Natural killer cell treated with Interleukin-12 subunit alpha and Interleukin-12 subunit beta and Interleukin-15 and Interleukin-18, amount 100 ng/mL, for 72 hours (primary cell): ENCODE measurements at regions not wholly inside any gene's neighbourhood (a gene's known extent, or its start where the extent isn't known, plus 50 kb on each side); places are given as distances from the start of the nearest gene placed in this dataset.

Experiments
- ATAC-seq, 2 donors: fragments of 150-1000 bp; cut with Tn5 transposase in 1 of 2; sonication (Bioruptor Pico), chemical (Tn5 transposase) in 1 of 2; 2 replicates each; pipeline ENCODE4 v1.10.0; 2021
- DNase-seq: peaks from one replicate; pipeline ENCODE4 v3.0.0; 2022; ENCODE audit warnings: low spot score
- H3K27ac Mint-ChIP-seq, 2 donors: 1 replicate in 1 of 2; 2 replicates in 1 of 2; pipeline ENCODE4 v1.8.0; 2022; ENCODE audit warnings: mixed read lengths in 2 of 2, mild to moderate bottlenecking in 1 of 2, moderate library complexity in 1 of 2
- H3K27me3 Mint-ChIP-seq, 2 donors: 1 replicate in 1 of 2; 2 replicates in 1 of 2; pipeline ENCODE4 v1.8.0; 2022; ENCODE audit warnings: mixed read lengths in 2 of 2
- H3K36me3 Mint-ChIP-seq: one replicate; pipeline ENCODE4 v1.8.0; 2022; ENCODE audit warnings: mixed read lengths
- H3K4me1 Mint-ChIP-seq, 2 donors: 1 replicate in 1 of 2; 2 replicates in 1 of 2; pipeline ENCODE4 v1.8.0; 2022; ENCODE audit warnings: low read depth in 2 of 2, mixed read lengths in 2 of 2, mild to moderate bottlenecking in 1 of 2
- H3K4me3 Mint-ChIP-seq: one replicate; pipeline ENCODE4 v1.8.0; 2022; ENCODE audit warnings: mixed read lengths
- H3K9me3 Mint-ChIP-seq: 2 replicates; pipeline ENCODE4 v1.8.0; 2022; ENCODE audit warnings: mixed read lengths

DNA sequence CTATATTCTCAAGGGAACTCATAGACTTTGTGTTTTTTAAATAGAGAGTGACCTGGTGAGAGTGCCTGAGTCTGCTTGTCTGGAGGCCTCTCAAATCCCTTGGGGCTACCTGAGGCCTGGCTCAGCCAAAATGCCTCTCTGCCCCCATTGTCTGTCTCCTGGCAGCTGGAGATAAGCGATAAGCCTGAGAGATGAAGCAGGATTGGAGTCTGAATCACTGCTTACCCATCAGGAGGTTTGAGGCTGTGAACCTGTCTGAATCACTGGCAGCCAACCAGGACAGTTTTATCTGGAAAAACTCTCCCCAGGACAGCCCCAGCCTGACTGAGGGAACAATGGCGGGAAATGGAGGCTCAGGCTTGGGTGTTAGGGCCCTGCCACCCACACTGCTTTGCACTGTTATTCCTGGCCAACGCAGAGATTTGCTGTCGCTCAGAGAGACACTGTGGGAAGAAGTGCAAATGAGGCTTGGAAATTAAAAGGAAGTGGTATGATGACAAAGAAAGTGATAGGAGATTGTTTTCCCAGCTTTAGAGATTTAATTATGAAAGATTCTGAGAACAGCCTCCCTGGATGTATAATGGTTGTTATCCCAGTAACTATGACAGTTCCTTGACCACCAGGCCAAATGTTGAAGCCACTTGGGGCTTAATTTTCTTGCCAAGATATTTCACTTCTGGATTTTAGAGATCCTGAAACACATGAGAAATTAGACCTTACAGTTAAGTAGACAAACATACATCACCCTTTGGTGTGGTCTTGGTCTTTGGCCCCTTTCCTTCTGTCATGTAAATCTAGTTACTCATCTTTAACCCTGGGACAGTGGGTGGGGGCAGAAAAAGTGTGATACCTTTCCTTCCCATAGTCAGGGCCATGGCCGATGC, 102.1 kb downstream of the RASSF10 start:
- ATAC-seq (no peak), DNase-seq (no peak)
- H3K27me3 Mint-ChIP-seq = peaks cover 21 to 29% of the 10 kb centered on the region in 2 donors
- no peaks in the 10 kb centered on the region for H3K4me1 Mint-ChIP-seq
- H3K36me3 Mint-ChIP-seq = no peaks in the 10 kb centered on the region
- no peak overlapping the region for H3K4me3 Mint-ChIP-seq
- H3K9me3 Mint-ChIP-seq = peaks cover 3% of the 10 kb centered on the region
- no peak overlapping the region for H3K27ac Mint-ChIP-seq

DNA sequence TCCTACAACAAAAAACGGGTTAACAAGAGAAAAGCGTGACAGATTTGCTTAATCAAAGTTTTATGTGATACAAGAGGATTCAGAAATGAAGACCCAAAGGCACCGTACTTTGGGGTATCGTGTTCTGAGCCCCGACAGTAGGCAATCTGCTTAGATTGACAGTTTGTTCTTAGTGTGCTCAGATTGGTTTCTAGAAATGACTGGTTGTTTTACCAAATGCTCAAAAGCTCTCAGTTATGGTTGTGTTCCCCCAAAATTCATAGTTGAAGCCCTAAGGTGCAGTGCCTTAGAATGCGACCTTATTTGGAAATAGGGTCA, 102.7 kb downstream of the RASSF10 start:
- Mint-ChIP-seq H3K27ac (no peak overlapping the region), H3K36me3 (no peaks in the 10 kb centered on the region), H3K27me3 (peaks cover 26 to 35% of the 10 kb centered on the region in 2 donors), H3K4me1 (no peaks in the 10 kb centered on the region), H3K9me3 (peaks cover 3% of the 10 kb centered on the region), H3K4me3 (no peak overlapping the region)
- ATAC-seq = peak in 1 of 2 donors; percentile 12
- no peak for DNase-seq

DNA sequence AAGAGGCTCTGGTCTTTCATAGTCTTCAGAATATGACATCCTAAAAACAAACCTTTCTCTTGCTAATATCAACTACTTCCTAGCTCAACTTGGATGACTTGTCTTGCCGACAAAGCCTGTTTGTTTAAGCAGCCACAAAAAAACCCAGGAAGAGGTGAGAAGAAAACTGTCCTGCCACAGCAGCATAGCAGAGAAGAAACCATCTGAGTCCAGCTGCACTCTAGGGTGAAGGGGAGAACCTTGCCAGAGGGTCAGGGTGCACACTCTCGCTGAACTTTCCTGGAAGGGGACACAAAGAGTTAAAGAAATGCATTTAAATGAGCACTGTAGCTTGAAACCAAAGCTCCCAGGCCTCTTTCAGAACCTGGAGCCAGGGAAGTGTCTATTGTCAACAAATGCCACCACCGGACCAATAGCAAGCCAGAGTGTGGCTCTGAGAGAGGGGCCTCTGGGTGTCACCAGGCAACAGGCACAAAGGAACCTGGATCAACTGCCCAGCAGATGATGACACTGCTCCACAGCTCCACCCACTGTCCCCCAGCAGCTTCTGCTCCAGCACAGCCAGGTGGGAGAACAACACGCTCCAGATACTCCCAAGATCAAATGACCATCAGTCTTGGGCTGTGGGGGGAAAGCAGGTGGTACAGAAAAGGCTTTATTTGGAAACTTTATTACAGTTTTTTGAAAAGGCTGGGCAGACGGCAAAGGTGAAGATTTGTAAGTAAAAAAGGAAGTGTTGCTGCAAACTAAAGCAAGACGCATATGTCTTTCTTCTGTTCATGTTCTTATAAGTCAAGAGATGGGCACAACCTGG, 105.7 kb downstream of the RASSF10 start:
- DNase-seq (no peak), ATAC-seq (no peak)
- no peaks in the 10 kb centered on the region for H3K4me1 Mint-ChIP-seq
- no peak overlapping the region for H3K4me3 Mint-ChIP-seq
- no peaks in the 10 kb centered on the region for H3K9me3 Mint-ChIP-seq
- peaks cover 21 to 27% of the 10 kb centered on the region in 2 donors for H3K27me3 Mint-ChIP-seq
- no peak overlapping the region for H3K27ac Mint-ChIP-seq
- no peaks in the 10 kb centered on the region for H3K36me3 Mint-ChIP-seq

DNA sequence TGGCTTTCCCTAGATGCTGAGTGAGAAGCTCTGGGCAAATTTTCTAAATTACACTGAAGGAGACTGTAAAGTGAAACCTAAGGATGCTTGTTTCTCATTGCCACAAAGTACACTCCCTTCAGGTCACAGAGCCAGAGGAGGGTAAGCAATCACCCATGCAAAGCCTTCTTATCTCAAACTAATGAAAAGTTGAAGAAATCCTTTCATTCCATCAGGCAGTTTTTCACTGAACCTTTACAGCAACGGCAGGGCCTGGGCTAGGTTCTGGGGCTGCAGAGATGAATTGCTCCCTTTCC, 106.2 kb downstream of the RASSF10 start:
- no peaks in the 10 kb centered on the region for H3K4me1 Mint-ChIP-seq
- DNase-seq (no peak), ATAC-seq (no peak)
- no peak overlapping the region for H3K4me3 Mint-ChIP-seq
- no peaks in the 10 kb centered on the region for H3K9me3 Mint-ChIP-seq
- H3K27me3 Mint-ChIP-seq = peaks cover 24 to 27% of the 10 kb centered on the region in 2 donors
- H3K27ac Mint-ChIP-seq = no peak overlapping the region
- H3K36me3 Mint-ChIP-seq = no peaks in the 10 kb centered on the region

DNA sequence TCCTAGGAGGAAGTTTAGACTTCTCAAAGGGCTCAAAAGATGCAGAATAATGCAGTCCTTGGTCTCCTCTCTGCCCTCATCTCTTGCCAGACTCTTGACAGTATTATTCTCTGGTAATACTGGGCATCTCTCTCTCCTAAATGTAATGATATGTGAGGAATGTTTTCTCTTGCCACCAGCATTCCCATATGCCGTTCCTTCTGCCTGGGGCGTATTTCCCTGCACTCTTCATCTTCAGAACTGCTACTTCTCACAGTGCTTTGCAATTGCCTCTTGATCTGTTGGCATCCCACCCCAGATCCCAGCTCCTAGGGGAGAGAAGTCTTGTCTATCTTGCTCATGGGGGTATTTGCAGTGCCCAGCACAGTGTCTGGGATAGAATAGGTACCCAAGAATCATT, 107.4 kb downstream of the RASSF10 start:
- Mint-ChIP-seq H3K36me3 (no peaks in the 10 kb centered on the region), H3K27ac (no peak overlapping the region), H3K4me1 (no peaks in the 10 kb centered on the region), H3K4me3 (no peak overlapping the region), H3K27me3 (peaks cover 27 to 32% of the 10 kb centered on the region in 2 donors), H3K9me3 (no peaks in the 10 kb centered on the region)
- no peak for ATAC-seq
- no peak for DNase-seq

DNA sequence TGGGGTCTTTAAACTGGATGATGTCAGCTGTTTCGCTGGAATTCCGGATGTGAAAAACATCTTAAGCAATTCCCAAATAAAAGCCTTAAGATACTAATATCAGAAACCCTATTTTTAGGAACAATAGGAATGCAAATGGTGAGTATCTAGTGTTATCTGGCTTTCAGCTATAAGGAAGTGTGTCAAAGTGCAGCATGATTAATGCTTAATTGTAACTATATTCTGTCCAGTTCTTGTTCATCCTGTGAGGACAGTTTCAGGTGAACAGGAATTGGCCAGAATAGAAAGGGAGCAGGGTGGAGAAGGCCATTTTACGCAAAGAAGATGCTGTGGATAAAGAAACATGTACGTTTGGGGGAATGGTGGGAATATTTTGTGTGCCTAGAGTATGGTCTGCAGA, 108.2 kb downstream of the RASSF10 start:
- Mint-ChIP-seq H3K9me3 (no peaks in the 10 kb centered on the region), H3K27ac (no peak overlapping the region), H3K4me3 (no peak overlapping the region), H3K36me3 (no peaks in the 10 kb centered on the region), H3K4me1 (no peaks in the 10 kb centered on the region), H3K27me3 (peaks cover 31 to 34% of the 10 kb centered on the region in 2 donors)
- ATAC-seq (no peak), DNase-seq (no peak)

DNA sequence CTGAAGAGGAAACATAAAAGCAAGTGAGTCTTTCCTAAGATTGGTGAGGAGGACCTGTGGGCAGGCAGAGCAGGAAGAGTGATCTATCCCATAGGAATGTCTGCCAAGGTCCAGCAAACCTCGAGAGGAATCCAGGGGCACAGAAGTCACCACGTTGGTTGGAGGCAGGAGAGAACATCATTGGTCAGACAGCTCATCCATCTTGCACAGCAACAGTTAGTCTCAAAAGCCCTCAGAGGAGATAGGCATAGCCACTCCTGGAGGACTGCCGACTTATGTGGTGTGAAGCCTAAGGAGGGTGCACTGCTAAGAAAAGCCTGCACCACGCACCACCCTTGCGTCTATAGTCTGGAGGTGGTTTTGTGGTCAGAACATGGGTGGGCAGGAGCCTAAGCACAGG, 109.1 kb downstream of the RASSF10 start:
- Mint-ChIP-seq H3K4me1 (no peaks in the 10 kb centered on the region), H3K9me3 (no peaks in the 10 kb centered on the region), H3K4me3 (no peak overlapping the region), H3K36me3 (no peaks in the 10 kb centered on the region), H3K27me3 (peaks cover 39 to 40% of the 10 kb centered on the region in 2 donors), H3K27ac (no peak overlapping the region)
- no peak for DNase-seq
- no peak for ATAC-seq

DNA sequence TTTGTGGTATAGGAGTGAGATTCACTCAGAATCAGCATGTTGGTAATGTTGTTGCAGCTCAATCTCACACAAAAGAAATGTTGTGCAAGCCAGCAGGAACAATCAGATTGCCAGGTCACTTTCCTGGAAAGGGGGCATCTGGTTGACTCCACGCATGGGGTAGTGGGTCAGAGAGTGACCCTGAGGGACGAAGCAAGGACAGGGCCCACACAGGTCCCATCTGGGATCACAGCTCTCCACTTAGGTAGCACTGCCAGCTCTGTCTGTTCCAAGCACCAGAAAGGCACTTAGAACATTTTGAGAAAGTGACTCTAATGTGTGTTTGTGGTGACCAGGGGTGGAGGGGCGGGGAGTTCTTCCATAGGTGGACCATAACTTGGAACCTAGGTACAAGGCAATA, 109.5 kb downstream of the RASSF10 start:
- peaks cover 42 to 44% of the 10 kb centered on the region in 2 donors for H3K27me3 Mint-ChIP-seq

DNA sequence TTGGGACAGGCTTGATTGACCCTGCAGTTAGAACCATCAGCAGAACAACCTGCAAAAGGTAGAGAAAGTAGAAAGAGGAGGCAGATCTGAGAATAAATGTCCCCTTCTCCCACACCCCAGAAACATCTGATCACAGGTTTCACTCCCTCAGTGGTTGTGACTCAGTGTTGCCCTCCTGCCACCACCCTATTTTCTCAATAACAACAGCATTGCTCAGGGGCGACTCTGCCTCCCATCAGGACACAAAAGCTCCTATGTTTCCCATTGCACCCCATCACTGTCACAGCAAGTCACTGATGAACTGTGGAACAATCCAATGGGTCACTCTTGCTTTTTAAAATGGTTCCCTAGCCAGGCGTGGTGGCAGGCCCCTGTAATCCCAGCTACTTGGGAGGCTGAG, 110.2 kb downstream of the RASSF10 start:
- H3K4me1 Mint-ChIP-seq = no peaks in the 10 kb centered on the region
- DNase-seq (no peak), ATAC-seq (no peak)
- no peaks in the 10 kb centered on the region for H3K9me3 Mint-ChIP-seq
- H3K27ac Mint-ChIP-seq = no peak overlapping the region
- H3K36me3 Mint-ChIP-seq = no peaks in the 10 kb centered on the region
- peaks cover 46 to 51% of the 10 kb centered on the region in 2 donors for H3K27me3 Mint-ChIP-seq
- H3K4me3 Mint-ChIP-seq = no peak overlapping the region

More for the DNA sequence above, 109.5 kb downstream of the RASSF10 start:
- no peaks in the 10 kb centered on the region for H3K36me3 Mint-ChIP-seq
- H3K4me3 Mint-ChIP-seq = no peak overlapping the region
- no peaks in the 10 kb centered on the region for H3K9me3 Mint-ChIP-seq
- H3K27ac Mint-ChIP-seq = no peak overlapping the region
- H3K4me1 Mint-ChIP-seq = no peaks in the 10 kb centered on the region
- ATAC-seq (no peak), DNase-seq (no peak)

DNA sequence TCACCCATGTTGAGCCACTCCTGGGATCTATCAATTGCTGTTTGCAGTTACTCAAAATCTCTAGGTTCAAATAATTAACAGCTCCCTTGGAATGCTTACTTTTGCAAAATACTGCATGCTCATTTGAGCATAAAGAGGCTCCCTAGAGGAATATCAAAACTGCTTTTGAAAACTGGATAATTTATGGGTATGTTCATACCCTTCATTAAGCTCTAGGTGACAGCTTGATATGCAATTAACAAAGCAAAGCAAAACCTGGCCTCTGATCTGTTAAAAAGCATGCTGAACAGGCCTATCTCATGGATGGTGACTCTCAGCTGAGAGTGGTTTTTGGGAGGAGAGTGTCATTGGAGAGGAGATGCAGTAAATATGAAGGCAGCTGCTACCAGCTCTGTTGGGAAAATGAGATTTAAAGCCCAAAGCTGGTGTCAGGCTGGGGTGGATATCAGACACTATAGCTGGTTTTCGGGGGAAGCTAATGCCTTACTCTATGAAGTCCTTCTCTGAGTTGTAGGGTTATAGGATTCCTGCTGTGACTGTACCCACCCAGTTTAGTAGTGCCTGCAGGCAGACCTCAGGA, 110.9 kb downstream of the RASSF10 start:
- peaks cover 49 to 57% of the 10 kb centered on the region in 2 donors for H3K27me3 Mint-ChIP-seq

DNA sequence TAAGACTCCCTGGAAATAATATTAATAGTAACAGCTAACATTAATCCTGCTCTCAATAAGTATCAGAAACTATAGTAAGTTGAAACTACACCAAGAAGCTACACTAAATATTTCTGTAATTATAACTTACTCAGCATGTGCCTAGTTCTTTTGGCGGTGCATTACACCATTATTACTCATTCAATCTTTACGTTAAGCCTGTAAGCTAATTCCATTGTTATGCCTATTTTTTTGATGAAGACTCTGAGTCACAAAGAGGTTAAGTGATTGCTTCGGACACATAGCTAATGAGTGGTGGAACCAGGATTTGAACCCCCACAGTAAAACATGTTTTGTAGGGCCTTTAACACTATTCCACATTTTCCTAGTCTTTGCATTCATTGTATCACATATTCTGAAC, 111.6 kb downstream of the RASSF10 start:
- Mint-ChIP-seq H3K27ac (no peak overlapping the region), H3K36me3 (no peaks in the 10 kb centered on the region), H3K4me1 (no peaks in the 10 kb centered on the region), H3K9me3 (no peaks in the 10 kb centered on the region), H3K4me3 (no peak overlapping the region), H3K27me3 (peaks cover 50 to 60% of the 10 kb centered on the region in 2 donors)
- DNase-seq = no peak
- ATAC-seq = no peak

More for the DNA sequence above, 110.9 kb downstream of the RASSF10 start:
- H3K4me3 Mint-ChIP-seq = no peak overlapping the region
- no peaks in the 10 kb centered on the region for H3K9me3 Mint-ChIP-seq
- ATAC-seq (no peak), DNase-seq (no peak)
- no peaks in the 10 kb centered on the region for H3K36me3 Mint-ChIP-seq
- no peaks in the 10 kb centered on the region for H3K4me1 Mint-ChIP-seq
- no peak overlapping the region for H3K27ac Mint-ChIP-seq

DNA sequence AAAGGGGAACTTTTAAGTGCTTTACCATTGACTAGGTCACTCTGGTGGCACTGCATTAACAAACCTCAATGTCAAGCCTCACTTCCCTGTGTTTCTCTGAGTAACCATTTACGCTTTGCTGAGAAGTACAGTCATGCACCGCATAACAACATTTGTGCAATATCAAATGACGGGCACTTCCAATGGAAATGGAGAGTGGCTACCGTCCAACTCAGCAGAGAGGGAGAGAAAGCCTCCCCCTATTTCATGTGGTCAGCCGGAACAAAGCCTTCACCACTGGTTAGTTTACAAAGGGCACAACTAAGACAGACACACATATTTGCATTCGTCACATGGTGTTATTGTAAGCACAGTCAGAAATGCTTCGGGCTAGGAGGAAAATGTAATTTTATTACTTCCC, 117.3 kb downstream of the RASSF10 start:
- H3K36me3 Mint-ChIP-seq = no peaks in the 10 kb centered on the region

DNA sequence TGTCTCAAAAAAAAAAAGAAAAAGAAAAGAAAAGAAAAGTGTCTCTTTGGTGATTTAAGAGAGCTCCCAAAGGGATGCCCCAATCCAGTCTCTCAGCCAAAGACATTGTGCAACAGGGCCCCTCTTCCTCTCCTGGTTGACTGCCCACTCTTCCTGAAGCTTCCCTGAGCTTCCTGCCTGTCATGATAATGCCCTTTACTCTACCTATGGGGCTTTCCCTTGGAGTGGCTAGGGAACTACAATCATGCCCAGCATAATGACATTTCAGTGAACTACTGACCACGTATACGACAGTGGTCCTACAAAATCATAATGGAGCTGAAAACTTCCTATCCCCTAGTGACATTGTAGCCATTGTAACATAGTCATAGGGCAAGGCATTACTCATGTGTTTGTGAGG, 118.0 kb downstream of the RASSF10 start:
- no peaks in the 10 kb centered on the region for H3K36me3 Mint-ChIP-seq
- peaks cover 6 to 9% of the 10 kb centered on the region in 2 donors for H3K4me1 Mint-ChIP-seq
- H3K4me3 Mint-ChIP-seq = no peak overlapping the region
- ATAC-seq = no peak
- no peaks in the 10 kb centered on the region for H3K9me3 Mint-ChIP-seq
- H3K27me3 Mint-ChIP-seq = peaks cover 37 to 56% of the 10 kb centered on the region in 2 donors
- no peak for DNase-seq
- H3K27ac Mint-ChIP-seq = no peak overlapping the region

More for the DNA sequence above, 117.3 kb downstream of the RASSF10 start:
- H3K4me3 Mint-ChIP-seq = no peak overlapping the region
- DNase-seq (no peak), ATAC-seq (no peak)
- no peaks in the 10 kb centered on the region for H3K9me3 Mint-ChIP-seq
- peaks cover 3 to 4% of the 10 kb centered on the region in 2 donors for H3K4me1 Mint-ChIP-seq
- peaks cover 38 to 58% of the 10 kb centered on the region in 2 donors for H3K27me3 Mint-ChIP-seq
- H3K27ac Mint-ChIP-seq = no peak overlapping the region

DNA sequence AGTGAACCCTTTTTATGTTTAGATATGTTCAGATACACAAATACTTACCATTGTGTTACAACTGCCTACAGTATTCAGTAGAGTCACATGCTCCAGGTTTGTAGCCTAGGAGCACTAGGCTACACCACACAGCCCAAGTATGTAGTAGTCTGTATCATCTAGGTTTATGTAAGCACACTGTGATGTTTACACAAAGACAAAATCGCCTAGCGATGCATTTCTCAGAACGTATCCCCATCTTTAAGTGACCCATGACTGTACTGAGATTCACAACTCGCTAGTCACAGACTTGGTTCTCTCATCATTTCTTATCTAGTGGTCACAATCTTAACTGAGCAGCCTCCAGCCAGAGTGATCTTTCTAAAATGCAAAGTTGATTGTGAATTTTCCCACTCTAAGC, 119.2 kb downstream of the RASSF10 start:
- peaks cover 27 to 44% of the 10 kb centered on the region in 2 donors for H3K27me3 Mint-ChIP-seq
- no peak for ATAC-seq
- H3K9me3 Mint-ChIP-seq = no peaks in the 10 kb centered on the region
- H3K27ac Mint-ChIP-seq = no peak overlapping the region
- peaks cover 9 to 12% of the 10 kb centered on the region in 2 donors for H3K4me1 Mint-ChIP-seq
- H3K36me3 Mint-ChIP-seq = no peaks in the 10 kb centered on the region
- no peak overlapping the region for H3K4me3 Mint-ChIP-seq
- no peak for DNase-seq
